Germinal center (tissue), 1 donor: ENCODE measurements at regions not wholly inside any gene's neighbourhood (a gene's known extent, or its start where the extent isn't known, plus 50 kb on each side); places are given as distances from the start of the nearest gene placed in this dataset.

Source experiments
- DNase-seq: peaks from one replicate; pipeline ENCODE4 v3.0.0; 2012; ENCODE audit warnings: mixed read lengths, low spot score

- no peak for DNase-seq
These were observed 593.3 kb upstream of the KCNMB2 start for GRCh38 chr3:177942911-177943310.

GRCh38 chr3:177944228-177944661 is 592.0 kb upstream of the KCNMB2 start:
- no peak for DNase-seq

GRCh38 chr3:177946048-177946447 is 590.2 kb upstream of the KCNMB2 start:
- DNase-seq, result no peak

GRCh38 chr3:177946497-177946896 is 589.7 kb upstream of the KCNMB2 start:
- DNase-seq, result no peak

GRCh38 chr3:177946936-177947335 is 589.3 kb upstream of the KCNMB2 start:
- no peak for DNase-seq

GRCh38 chr3:177947901-177948300 is 588.3 kb upstream of the KCNMB2 start:
- no peak for DNase-seq

- DNase-seq, result no peak
These were observed 587.4 kb upstream of the KCNMB2 start for GRCh38 chr3:177948716-177949425.

GRCh38 chr3:177959188-177959587 is 577.0 kb upstream of the KCNMB2 start:
- DNase-seq, result no peak

- no peak for DNase-seq
These were observed 576.2 kb upstream of the KCNMB2 start for GRCh38 chr3:177960014-177960413.

GRCh38 chr3:177960722-177961121 is 575.5 kb upstream of the KCNMB2 start:
- no peak for DNase-seq

GRCh38 chr3:177961784-177962183 is 574.5 kb upstream of the KCNMB2 start:
- DNase-seq, result no peak

GRCh38 chr3:177966493-177966892 is 569.7 kb upstream of the KCNMB2 start:
- DNase-seq, result no peak

- DNase-seq, result no peak
These were observed 567.3 kb upstream of the KCNMB2 start for GRCh38 chr3:177968891-177969290.

GRCh38 chr3:177973241-177973840 is 562.9 kb upstream of the KCNMB2 start:
- DNase-seq, result no peak

GRCh38 chr3:177976241-177976640 is 560.0 kb upstream of the KCNMB2 start:
- no peak for DNase-seq

GRCh38 chr3:177976866-177977265 is 559.4 kb upstream of the KCNMB2 start:
- DNase-seq, result no peak

GRCh38 chr3:177977381-177978158 is 558.7 kb upstream of the KCNMB2 start:
- DNase-seq, result no peak

- no peak for DNase-seq
These were observed 557.3 kb upstream of the KCNMB2 start for GRCh38 chr3:177978946-177979345.

- DNase-seq, result no peak
These were observed 556.5 kb upstream of the KCNMB2 start for GRCh38 chr3:177979703-177980102.

GRCh38 chr3:177981576-177981975 is 554.7 kb upstream of the KCNMB2 start:
- no peak for DNase-seq

GRCh38 chr3:177982034-177982433 is 554.2 kb upstream of the KCNMB2 start:
- DNase-seq, result no peak

GRCh38 chr3:177983320-177983719 is 552.9 kb upstream of the KCNMB2 start:
- DNase-seq, result no peak
